HEK293 (cell line): ENCODE measurements at regions not wholly inside any gene's neighbourhood (a gene's known extent, or its start where the extent isn't known, plus 50 kb on each side); places are given as distances from the start of the nearest gene placed in this dataset.

Experiments used
- TRIM28 ChIP-seq: IDR thresholded peaks from 2 replicates; pipeline ENCODE4 v1.6.1; 2011; ENCODE audit warnings: low read length, control low read depth, borderline replicate concordance
- ZBTB7A ChIP-seq: fragments of 450-650 bp; formaldehyde crosslinking; IDR thresholded peaks from 2 replicates; pipeline ENCODE4 v1.5.1; 2016; ENCODE audit warnings: low read depth, missing biosample characterization, missing genetic modification characterization
- ZNF529 ChIP-seq: fragments of 450-650 bp; formaldehyde crosslinking; IDR thresholded peaks from 2 replicates; pipeline ENCODE4 v1.5.1; 2017; ENCODE audit warnings: missing genetic modification characterization, missing biosample characterization; ENCODE audit not compliant: insufficient replicate concordance
- ZNF704 ChIP-seq: fragments of 450-650 bp; formaldehyde crosslinking; IDR thresholded peaks from 2 replicates; pipeline ENCODE4 v1.5.1; 2016; ENCODE audit warnings: missing biosample characterization, missing genetic modification characterization
- TF ChIP-seq, protein P1 (sequence below): fragments of 450-650 bp; formaldehyde crosslinking; IDR thresholded peaks from 2 replicates; pipeline ENCODE4 v1.5.1; 2016; ENCODE audit warnings: missing biosample characterization, missing genetic modification characterization

GRCh38 chr11:43123443-43123842 lies 188.4 kb upstream of the API5 start:
- no peak for TF ChIP-seq ZNF704
- TF ChIP-seq ZNF529 (tag by site-specific recombination) = no peak
- TF ChIP-seq, protein P1, sequence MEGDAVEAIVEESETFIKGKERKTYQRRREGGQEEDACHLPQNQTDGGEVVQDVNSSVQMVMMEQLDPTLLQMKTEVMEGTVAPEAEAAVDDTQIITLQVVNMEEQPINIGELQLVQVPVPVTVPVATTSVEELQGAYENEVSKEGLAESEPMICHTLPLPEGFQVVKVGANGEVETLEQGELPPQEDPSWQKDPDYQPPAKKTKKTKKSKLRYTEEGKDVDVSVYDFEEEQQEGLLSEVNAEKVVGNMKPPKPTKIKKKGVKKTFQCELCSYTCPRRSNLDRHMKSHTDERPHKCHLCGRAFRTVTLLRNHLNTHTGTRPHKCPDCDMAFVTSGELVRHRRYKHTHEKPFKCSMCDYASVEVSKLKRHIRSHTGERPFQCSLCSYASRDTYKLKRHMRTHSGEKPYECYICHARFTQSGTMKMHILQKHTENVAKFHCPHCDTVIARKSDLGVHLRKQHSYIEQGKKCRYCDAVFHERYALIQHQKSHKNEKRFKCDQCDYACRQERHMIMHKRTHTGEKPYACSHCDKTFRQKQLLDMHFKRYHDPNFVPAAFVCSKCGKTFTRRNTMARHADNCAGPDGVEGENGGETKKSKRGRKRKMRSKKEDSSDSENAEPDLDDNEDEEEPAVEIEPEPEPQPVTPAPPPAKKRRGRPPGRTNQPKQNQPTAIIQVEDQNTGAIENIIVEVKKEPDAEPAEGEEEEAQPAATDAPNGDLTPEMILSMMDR = no peak
- no peak for TF ChIP-seq ZBTB7A (tag by site-specific recombination)
- TF ChIP-seq TRIM28 = no peak
